Skeletal muscle cell (primary cell): ENCODE measurements at regions not wholly inside any gene's neighbourhood (a gene's known extent, or its start where the extent isn't known, plus 50 kb on each side); places are given as distances from the start of the nearest gene placed in this dataset.
"Not testable (repeated sequence)": the region's sequence is repeated elsewhere in the genome, so short reads cannot be mapped to it uniquely, and the experiment has no call there.

Experiments
- DNase-seq: peaks from one replicate; pipeline ENCODE4 v3.0.0-alpha.2; 2010; ENCODE audit warnings: low read depth
- H3K4me3 ChIP-seq: 2 replicates; pipeline ENCODE4 v1.5.1; 2011; ENCODE audit warnings: low read depth, mild to moderate bottlenecking, control low read depth, low read length, moderate library complexity

- no peak overlapping the region for H3K4me3 ChIP-seq
- DNase-seq = peak; percentile 77
These were observed 1104.1 kb upstream of the TMEM132C start for GRCh38 chr12:127162902-127163301.

DNA sequence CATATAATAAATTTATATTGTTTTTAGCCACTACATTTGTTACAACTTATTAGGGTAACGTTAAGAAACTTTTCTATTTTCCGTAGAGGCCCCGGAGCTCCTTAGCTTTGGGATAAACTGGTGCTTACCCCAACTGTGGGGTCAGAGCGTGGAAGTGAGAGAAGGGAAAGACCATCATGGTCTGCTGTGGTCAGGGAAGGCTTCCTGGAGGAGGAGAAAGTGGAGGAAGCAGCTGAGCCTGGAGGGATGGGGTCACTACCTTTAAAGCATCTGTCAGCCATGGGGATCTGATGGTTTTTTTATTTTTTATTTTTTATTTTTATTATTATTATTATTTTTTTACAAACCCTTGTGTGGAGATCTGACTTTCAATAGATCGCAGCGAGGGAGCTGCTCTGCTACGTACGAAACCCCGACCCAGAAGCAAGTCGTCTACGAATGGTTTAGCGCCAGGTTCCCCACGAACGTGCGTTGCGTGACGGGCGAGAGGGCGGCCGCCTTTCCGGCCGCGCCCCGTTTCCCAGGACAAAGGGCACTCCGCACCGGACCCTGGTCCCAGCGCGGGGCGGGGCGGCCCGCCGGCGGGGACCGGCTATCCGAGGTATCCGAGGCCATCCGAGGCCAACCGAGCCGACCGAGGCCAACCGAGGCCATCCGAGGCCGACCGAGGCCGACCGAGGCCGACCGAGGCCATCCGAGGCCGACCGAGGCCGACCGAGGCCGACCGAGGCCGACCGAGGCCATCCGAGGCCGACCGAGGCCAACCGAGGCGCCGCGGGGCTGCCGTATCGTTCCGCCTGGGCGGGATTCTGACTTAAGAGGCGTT, 1101.2 kb upstream of the TMEM132C start:
- no peak for DNase-seq
- peak overlapping the region; percentile 37 for H3K4me3 ChIP-seq

DNA sequence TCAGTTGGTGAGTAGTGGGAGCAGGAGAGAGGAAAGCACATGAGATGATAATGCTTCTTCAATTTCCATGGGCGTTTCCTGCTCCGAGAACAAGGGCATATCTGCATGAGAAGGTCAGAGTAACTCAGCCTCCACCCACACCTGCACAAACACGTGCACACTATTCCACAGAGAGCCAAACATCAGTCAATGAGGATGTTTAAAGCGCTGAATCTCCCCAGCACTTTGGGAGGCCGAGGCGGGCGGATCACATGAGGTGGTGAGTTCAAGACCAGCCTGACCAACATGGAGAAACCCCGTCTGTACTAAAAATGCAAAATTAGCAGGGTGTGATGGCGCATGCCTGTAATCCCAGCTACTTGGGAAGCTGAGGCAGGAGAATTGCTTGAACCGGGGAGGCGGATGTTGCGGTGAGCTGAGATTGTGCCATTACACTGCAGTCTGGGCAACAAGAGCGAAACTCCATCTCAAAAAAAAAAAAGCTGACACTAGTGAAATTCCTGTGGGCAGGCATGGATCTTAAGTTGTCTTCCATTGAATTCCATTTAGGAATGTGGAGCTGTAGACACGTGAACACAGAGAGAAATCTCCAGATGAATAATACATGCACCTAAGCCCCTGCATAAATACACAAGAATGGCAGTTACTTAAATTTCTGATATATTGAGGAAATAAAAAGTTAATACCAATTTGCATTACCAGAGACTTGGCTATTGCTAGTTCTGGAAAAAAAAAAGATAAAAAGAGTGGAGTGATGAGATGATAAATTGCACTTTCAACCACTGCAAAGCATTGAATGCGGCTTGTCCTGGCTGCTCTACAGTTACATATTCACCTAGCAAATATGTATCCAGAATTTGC, 1097.4 kb upstream of the TMEM132C start:
- DNase-seq = no peak
- H3K4me3 ChIP-seq = no peak overlapping the region

GRCh38 chr12:127170226-127171180, 1096.5 kb upstream of the TMEM132C start:
- no peak overlapping the region for H3K4me3 ChIP-seq
- DNase-seq = peak; percentile 61

GRCh38 chr12:127172861-127173260, 1094.1 kb upstream of the TMEM132C start:
- DNase-seq = peak; percentile 46
- no peak overlapping the region for H3K4me3 ChIP-seq

GRCh38 chr12:127173971-127174370, 1093.0 kb upstream of the TMEM132C start:
- H3K4me3 ChIP-seq, DNase-seq: not testable (repeated sequence)

DNA sequence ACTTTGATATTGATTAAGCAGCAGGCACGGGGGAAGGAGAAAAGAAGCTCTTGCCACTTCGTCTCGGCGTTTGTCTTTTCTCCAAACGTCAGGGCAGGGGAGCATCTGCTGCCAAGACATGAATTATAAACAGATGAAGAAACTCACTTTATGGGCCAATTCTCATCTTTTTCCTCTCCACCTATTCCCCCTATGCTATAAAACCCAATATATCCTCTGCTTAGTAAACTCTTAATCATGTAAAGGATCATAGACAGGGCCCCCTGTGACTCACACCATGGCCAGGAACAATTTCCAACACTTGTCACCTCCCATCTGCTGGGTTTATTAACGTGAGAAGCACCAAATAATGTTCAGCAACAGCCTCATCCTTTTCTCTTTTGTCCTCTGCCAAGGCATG, 1092.1 kb upstream of the TMEM132C start:
- DNase-seq = peak; percentile 47
- H3K4me3 ChIP-seq = no peak overlapping the region

- H3K4me3 ChIP-seq = no peak overlapping the region
- no peak for DNase-seq
These were observed 1091.6 kb upstream of the TMEM132C start for GRCh38 chr12:127175361-127175760.

DNA sequence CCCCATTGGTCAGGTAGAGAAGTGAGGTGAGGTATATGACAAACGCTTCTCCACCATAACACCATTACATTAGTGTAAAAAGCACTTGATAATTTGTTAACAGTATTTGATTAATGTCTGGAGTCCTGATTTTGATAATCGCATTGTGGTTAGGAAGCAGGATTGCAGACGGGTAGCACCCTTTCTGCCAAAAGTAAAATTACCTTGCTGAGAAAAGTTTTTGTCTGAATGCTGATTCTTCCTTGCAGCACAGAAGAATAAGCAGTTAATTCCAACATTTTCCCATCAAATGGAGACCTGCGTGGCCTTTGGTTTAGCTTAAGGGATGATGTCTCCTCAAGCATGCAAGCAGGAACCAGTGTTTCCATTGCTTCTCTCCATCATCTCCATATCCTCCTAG, 1090.2 kb upstream of the TMEM132C start:
- no peak for DNase-seq
- H3K4me3 ChIP-seq = no peak overlapping the region

- no peak for DNase-seq
- no peak overlapping the region for H3K4me3 ChIP-seq
These were observed 1088.9 kb upstream of the TMEM132C start for GRCh38 chr12:127178052-127178451.

DNA sequence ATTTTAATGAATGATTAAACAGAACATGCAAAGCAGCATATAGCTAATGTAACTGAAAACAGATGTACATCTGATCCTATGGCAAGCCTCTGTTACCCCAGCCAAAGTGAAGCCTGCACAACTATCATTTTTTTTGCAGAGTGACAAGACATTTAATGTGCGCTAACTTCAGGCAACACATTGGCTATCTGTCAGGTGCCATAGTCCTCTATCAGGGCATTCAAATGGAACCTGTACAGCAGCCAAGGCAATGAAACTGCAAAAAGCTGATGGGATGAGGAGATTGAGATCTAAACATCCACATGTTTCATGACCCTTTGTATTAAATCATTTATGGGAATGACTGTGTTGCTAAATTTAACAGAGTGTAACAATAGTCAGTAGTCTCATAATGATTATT, 1088.5 kb upstream of the TMEM132C start:
- H3K4me3 ChIP-seq = no peak overlapping the region
- no peak for DNase-seq

GRCh38 chr12:127179176-127179575, 1087.8 kb upstream of the TMEM132C start:
- DNase-seq = peak; percentile 36

DNA sequence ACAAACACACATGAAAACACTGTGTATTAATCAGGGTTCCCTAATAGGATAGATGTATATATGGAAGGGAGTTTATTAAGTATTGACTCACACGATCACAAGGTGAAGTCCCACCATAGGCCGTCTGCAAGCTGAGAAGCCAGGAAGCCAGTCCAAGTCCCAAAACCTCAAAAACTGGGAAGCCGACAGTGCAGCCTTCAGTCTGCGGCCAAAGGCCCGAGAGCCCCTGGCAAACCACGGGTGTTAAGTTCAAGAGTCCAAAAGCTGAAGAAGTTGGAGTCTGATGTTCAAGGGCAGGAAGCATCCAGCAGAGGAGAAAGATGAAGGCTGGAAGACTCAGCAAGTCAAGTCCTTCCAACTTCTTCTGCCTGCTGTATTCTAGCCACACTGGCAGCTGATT, 1085.0 kb upstream of the TMEM132C start:
- DNase-seq = no peak
- H3K4me3 ChIP-seq = no peak overlapping the region

More at GRCh38 chr12:127179176-127179575, 1087.8 kb upstream of the TMEM132C start:
- no peak overlapping the region for H3K4me3 ChIP-seq

GRCh38 chr12:127189992-127190391, 1077.0 kb upstream of the TMEM132C start:
- DNase-seq = no peak
- H3K4me3 ChIP-seq = no peak overlapping the region

- peak; percentile 54 for DNase-seq
- no peak overlapping the region for H3K4me3 ChIP-seq
These were observed 1075.8 kb upstream of the TMEM132C start for GRCh38 chr12:127191129-127191528.

GRCh38 chr12:127192391-127192790, 1074.6 kb upstream of the TMEM132C start:
- no peak overlapping the region for H3K4me3 ChIP-seq
- no peak for DNase-seq

DNA sequence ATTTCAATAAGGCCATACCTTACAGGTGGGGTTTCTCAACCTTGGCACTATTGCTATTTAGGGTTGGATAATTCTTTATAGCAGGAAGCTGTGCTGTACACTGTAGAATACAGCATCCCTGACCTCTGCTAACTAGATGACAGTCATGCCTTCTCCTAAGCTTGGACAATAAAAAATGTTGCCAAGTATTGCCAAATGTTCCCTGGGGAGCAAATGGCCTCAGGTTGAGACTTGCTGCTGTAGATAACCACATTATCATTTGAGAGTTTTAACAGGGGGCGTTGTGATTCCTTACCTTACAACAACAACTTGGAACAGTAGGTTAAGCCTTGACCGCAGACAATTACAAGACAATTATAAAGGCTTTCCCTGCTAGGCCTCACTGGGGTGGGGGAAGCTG, 1073.6 kb upstream of the TMEM132C start:
- no peak overlapping the region for H3K4me3 ChIP-seq
- no peak for DNase-seq

- H3K4me3 ChIP-seq = no peak overlapping the region
- DNase-seq = no peak
These were observed 1072.8 kb upstream of the TMEM132C start for GRCh38 chr12:127194176-127194575.

DNA sequence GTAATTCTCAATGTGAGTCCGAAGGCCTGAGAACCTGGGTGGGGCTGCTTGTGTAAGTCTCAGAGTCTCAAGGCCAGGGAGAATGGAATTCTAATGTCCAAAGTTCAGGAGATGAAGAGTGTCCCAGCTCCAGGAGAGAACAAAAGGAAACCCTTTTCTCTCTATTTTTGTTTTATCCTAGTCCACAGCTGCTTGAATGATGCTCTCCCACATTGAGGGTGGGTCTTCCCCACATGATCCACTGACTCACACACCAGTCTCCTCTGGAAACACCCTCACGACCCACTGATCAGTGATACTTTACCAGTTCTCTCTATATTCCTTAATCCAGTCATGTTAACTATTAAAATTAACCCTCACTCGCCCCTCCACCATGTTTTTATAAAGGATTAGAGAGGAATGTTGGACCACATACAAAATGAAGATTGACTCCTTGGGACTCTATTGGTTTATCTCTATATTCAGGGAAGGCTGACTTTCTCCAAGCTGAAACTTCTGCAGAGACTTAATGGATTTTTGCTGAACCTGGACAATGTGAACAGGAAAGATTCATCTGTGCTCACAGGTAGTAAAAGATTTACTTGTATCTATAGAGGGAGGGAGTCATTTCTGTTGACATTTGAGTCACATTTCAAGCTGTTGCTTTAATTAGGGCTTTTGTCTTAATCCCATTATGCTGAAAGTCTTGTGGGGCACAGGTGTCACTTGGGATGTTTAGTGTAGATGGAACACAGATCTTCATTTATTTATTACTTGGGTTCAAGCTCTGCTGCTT, 1061.0 kb upstream of the TMEM132C start:
- no peak for DNase-seq
- no peak overlapping the region for H3K4me3 ChIP-seq
